BLaER1 treated with 17β-estradiol and CSF1 and Interleukin-3, amounts not matched to agents 10 nM and 100 nM (cell line): ENCODE measurements at regions not wholly inside any gene's neighbourhood (a gene's known extent, or its start where the extent isn't known, plus 50 kb on each side); places are given as distances from the start of the nearest gene placed in this dataset.

Source experiments
- H3K27ac ChIP-seq, 11 experiments: shearing (Covaris generic); formaldehyde crosslinking; 2 replicates each; pipeline ENCODE4 v1.8.1; 2022
- H3K27me3 ChIP-seq, 11 experiments: shearing (Covaris generic); formaldehyde crosslinking; 2 replicates each; pipeline ENCODE4 v1.8.1; 2022
- H3K36me3 ChIP-seq, 11 experiments: shearing (Covaris generic); formaldehyde crosslinking; 2 replicates each; pipeline ENCODE4 v1.8.1; 2022
- H3K4me1 ChIP-seq, 10 experiments: shearing (Covaris generic); formaldehyde crosslinking; 2 replicates each; pipeline ENCODE4 v1.8.1; 2022
- H3K4me2 ChIP-seq, 11 experiments: shearing (Covaris generic); formaldehyde crosslinking; 2 replicates each; pipeline ENCODE4 v1.8.1; 2022
- H3K4me3 ChIP-seq, 10 experiments: shearing (Covaris generic); formaldehyde crosslinking; 2 replicates each; pipeline ENCODE4 v1.8.1; 2022
- H3K9ac ChIP-seq, 11 experiments: shearing (Covaris generic); formaldehyde crosslinking; 2 replicates each; pipeline ENCODE4 v1.8.1; 2022
- H3K9me3 ChIP-seq, 11 experiments: shearing (Covaris generic); formaldehyde crosslinking; replicated peaks in 1 of 11; 2 replicates each; pipeline ENCODE4 v1.8.1; 2022
- H4K20me1 ChIP-seq, 11 experiments: shearing (Covaris generic); formaldehyde crosslinking; 2 replicates each; pipeline ENCODE4 v1.8.1; 2022
- Cebpa-rat ChIP-seq, 11 experiments: shearing (Covaris generic); IDR thresholded peaks; 2 replicates each; pipeline ENCODE4 v1.8.1; 2022

GRCh38 chrX:99887918-99888317, 522.2 kb downstream of the PCDH19 start:
- no peaks in the 10 kb centered on the region for H3K36me3 ChIP-seq
- H3K4me1 ChIP-seq: no peaks in the 10 kb centered on the region
- peaks cover 0 to 8% (median 0%) of the 10 kb centered on the region in 11 experiments; a peak in 3 of 22 replicates for H3K9me3 ChIP-seq
- H3K4me2 ChIP-seq: no peak overlapping the region
- H3K27me3 ChIP-seq: peaks cover 51 to 97% (median 90%) of the 10 kb centered on the region in 11 experiments
- no peak overlapping the region for H3K9ac ChIP-seq
- no peak overlapping the region for H3K27ac ChIP-seq
- H4K20me1 ChIP-seq: no peaks in the 10 kb centered on the region; a peak in 1 of 22 replicates
- no peak overlapping the region for H3K4me3 ChIP-seq
- TF ChIP-seq Cebpa-rat (IDR thresholded peaks at IDR 0.05): no peak

DNA sequence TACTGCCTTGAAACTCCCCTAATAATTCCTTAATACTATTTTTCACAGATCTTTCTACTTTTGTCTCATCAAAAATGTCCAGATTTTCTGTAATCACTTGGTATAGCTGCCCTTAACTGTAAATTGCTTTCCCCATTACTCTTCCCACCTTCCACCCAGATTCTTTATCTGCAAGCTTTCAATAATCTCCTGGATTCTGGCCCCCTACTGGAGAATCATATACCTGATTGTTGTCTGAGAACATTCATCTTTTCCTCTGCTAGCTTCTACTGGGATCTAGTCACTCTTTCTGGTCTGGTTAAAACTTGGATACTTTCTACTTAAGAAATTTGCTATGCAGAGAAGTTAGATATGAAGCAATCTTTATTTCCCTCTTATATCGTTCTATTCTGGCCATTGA, 552.6 kb downstream of the PCDH19 start:
- Histone ChIP-seq H3K4me3 (no peak overlapping the region), H3K4me1 (no peaks in the 10 kb centered on the region), H4K20me1 (0 out of 22 replicates have a peak, but pooled peaks cover 0 to 5% (median 0%) of the 10 kb centered on the region in 11 experiments), H3K4me2 (no peak overlapping the region), H3K9me3 (no peaks in the 10 kb centered on the region), H3K27ac (no peak overlapping the region), H3K27me3 (peaks cover 46 to 89% (median 71%) of the 10 kb centered on the region in 11 experiments), H3K9ac (no peak overlapping the region), H3K36me3 (no peaks in the 10 kb centered on the region)
- TF ChIP-seq Cebpa-rat (IDR thresholded peaks at IDR 0.05): no peak

DNA sequence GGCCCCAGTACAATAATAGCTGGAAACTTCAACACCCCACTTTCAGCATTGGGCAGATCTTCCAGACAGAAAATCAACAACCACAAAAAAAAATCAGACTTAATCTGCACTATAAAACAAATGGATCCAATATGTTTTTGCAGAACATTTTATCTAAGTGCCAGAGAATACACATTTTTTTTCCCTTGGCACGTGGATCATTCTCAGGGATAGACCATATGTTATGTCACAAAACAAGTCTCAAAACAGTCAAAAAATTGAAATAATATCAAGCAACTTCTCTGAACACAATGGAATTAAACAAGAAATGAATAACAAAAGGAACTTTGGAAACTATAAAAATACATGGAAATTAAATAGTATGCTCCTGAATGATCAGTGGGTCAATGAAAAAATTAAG, 576.3 kb downstream of the PCDH19 start:
- no peaks in the 10 kb centered on the region for H3K36me3 ChIP-seq
- no peak overlapping the region for H3K4me3 ChIP-seq
- H3K27ac ChIP-seq: no peak overlapping the region
- no peaks in the 10 kb centered on the region for H3K4me1 ChIP-seq
- H3K9me3 ChIP-seq: peaks cover 10 to 39% (median 20%) of the 10 kb centered on the region in 11 experiments; a peak in 20 of 22 replicates
- H4K20me1 ChIP-seq: no peaks in the 10 kb centered on the region
- H3K27me3 ChIP-seq: peaks cover 74 to 100% (median 98%) of the 10 kb centered on the region in 11 experiments
- no peak overlapping the region for H3K4me2 ChIP-seq
- TF ChIP-seq Cebpa-rat (IDR thresholded peaks at IDR 0.05): no peak
- no peak overlapping the region for H3K9ac ChIP-seq

GRCh38 chrX:99820197-99820596, 589.9 kb downstream of the PCDH19 start:
- H3K9me3 ChIP-seq: peaks cover 0 to 8% (median 0%) of the 10 kb centered on the region in 11 experiments; a peak in 2 of 22 replicates
- H3K4me2 ChIP-seq: no peak overlapping the region
- no peak overlapping the region for H3K27ac ChIP-seq

GRCh38 chrX:99800016-99800415, 610.1 kb downstream of the PCDH19 start:
- Histone ChIP-seq H3K4me2 (no peak overlapping the region), H3K36me3 (no peaks in the 10 kb centered on the region), H3K4me3 (no peak overlapping the region), H3K9me3 (peaks cover 24 to 38% (median 33%) of the 10 kb centered on the region in 11 experiments), H3K9ac (no peak overlapping the region), H3K4me1 (no peaks in the 10 kb centered on the region), H3K27me3 (peaks cover 11 to 76% (median 57%) of the 10 kb centered on the region in 11 experiments; a peak in 20 of 22 replicates), H4K20me1 (no peaks in the 10 kb centered on the region), H3K27ac (no peak overlapping the region)
- TF ChIP-seq Cebpa-rat (IDR thresholded peaks at IDR 0.05): no peak

More at GRCh38 chrX:99820197-99820596, 589.9 kb downstream of the PCDH19 start:
- Histone ChIP-seq H3K4me3 (no peak overlapping the region), H3K27me3 (peaks cover 42 to 80% (median 69%) of the 10 kb centered on the region in 11 experiments), H3K36me3 (no peaks in the 10 kb centered on the region), H4K20me1 (no peaks in the 10 kb centered on the region; a peak in 1 of 22 replicates), H3K9ac (no peak overlapping the region), H3K4me1 (no peaks in the 10 kb centered on the region)
- no peak for TF ChIP-seq Cebpa-rat (IDR thresholded peaks at IDR 0.05)

DNA sequence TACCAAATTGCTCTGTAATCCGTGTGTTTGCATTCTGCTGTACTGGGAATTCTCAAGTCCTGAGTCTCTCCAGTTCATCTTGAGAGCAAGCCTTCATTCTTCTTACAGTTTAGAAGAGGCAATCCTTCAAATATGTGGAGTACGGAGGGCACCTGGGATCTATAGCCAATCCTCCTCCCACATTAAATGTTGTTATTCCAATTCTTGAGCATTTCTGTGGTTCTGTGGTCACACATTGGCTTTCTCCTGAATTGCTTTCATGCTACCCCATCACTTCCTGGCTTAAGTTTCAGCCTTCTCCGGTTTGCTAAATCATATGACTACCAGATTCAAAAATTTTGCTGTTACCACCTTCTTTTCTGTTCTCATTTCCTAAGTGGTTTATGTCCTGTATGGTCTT, 611.1 kb downstream of the PCDH19 start:
- Histone ChIP-seq H3K27me3 (peaks cover 11 to 71% (median 46%) of the 10 kb centered on the region in 11 experiments; a peak in 20 of 22 replicates), H3K27ac (no peak overlapping the region), H4K20me1 (no peaks in the 10 kb centered on the region), H3K9me3 (peaks cover 26 to 45% (median 39%) of the 10 kb centered on the region in 11 experiments), H3K4me3 (no peak overlapping the region), H3K4me1 (no peaks in the 10 kb centered on the region), H3K36me3 (no peaks in the 10 kb centered on the region), H3K4me2 (no peak overlapping the region), H3K9ac (no peak overlapping the region)
- no peak for TF ChIP-seq Cebpa-rat (IDR thresholded peaks at IDR 0.05)

GRCh38 chrX:99795495-99795894, 614.6 kb downstream of the PCDH19 start:
- peaks cover 9 to 63% (median 42%) of the 10 kb centered on the region in 11 experiments; a peak in 21 of 22 replicates for H3K27me3 ChIP-seq
- H3K9me3 ChIP-seq: peaks cover 38 to 55% (median 51%) of the 10 kb centered on the region in 11 experiments
- TF ChIP-seq Cebpa-rat (IDR thresholded peaks at IDR 0.05): no peak
- no peak overlapping the region for H3K9ac ChIP-seq
- H3K27ac ChIP-seq: no peak overlapping the region
- no peak overlapping the region for H3K4me3 ChIP-seq
- no peaks in the 10 kb centered on the region for H4K20me1 ChIP-seq
- no peaks in the 10 kb centered on the region for H3K36me3 ChIP-seq
- H3K4me1 ChIP-seq: no peaks in the 10 kb centered on the region
- H3K4me2 ChIP-seq: no peak overlapping the region

GRCh38 chrX:99782516-99783040, 627.5 kb downstream of the PCDH19 start:
- Histone ChIP-seq H3K27ac (no peak overlapping the region), H3K4me2 (no peak overlapping the region), H3K36me3 (no peaks in the 10 kb centered on the region), H3K27me3 (peaks cover 63 to 100% (median 94%) of the 10 kb centered on the region in 11 experiments), H3K4me3 (no peak overlapping the region), H3K9ac (no peak overlapping the region), H3K9me3 (peaks cover 0 to 16% (median 10%) of the 10 kb centered on the region in 11 experiments; a peak in 13 of 22 replicates), H3K4me1 (no peaks in the 10 kb centered on the region), H4K20me1 (no peaks in the 10 kb centered on the region; a peak in 1 of 22 replicates)
- no peak for TF ChIP-seq Cebpa-rat (IDR thresholded peaks at IDR 0.05)

DNA sequence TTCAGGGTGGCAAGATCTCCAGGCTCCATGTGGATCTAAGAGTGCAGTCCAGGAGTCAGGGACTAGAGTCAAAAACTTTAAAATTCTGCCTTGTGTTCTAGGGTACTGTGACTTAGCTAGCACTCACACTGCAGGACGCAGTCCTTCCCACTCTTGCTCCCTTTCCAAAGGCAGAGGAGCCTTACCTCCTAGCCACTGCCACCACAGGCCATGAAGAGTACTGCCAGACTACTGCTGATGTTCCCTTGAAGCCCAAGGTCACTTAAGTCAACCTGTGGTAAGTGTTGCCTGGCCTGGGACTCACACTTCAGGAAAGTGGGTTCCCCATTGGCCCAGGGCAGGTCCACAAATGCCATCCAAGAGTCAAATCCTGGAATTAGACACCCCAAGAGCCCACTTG, 632.2 kb downstream of the PCDH19 start:
- Histone ChIP-seq H3K9ac (no peak overlapping the region), H3K4me1 (no peaks in the 10 kb centered on the region), H3K27ac (no peak overlapping the region), H3K4me2 (no peak overlapping the region), H3K4me3 (no peak overlapping the region), H4K20me1 (no peaks in the 10 kb centered on the region), H3K27me3 (peaks cover 77 to 100% (median 95%) of the 10 kb centered on the region in 11 experiments), H3K36me3 (no peaks in the 10 kb centered on the region), H3K9me3 (peaks cover 0 to 6% (median 0%) of the 10 kb centered on the region in 11 experiments; a peak in 2 of 22 replicates)
- no peak for TF ChIP-seq Cebpa-rat (IDR thresholded peaks at IDR 0.05)

DNA sequence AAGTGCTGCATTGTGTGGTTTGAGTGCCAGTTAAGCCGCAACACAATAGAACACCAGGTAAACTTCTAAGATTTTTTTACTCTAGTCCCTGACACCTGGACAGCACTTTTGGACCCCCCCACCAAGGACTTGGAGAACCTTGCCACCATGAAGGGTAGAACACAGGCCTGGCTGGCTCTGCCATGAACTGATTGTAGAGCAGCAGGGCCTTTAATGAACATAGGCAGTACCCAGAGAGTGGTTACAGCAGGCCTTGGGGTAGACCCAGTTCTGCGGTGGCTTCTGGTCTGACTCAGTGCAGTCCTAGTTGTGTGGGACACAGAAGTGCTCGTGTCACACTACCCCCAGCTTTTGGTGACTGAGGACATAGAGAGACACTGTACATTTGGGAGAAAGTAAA, 648.3 kb downstream of the PCDH19 start:
- Histone ChIP-seq H3K9ac (no peak overlapping the region), H3K27ac (no peak overlapping the region), H3K4me3 (no peak overlapping the region), H3K27me3 (peaks cover 46 to 100% (median 96%) of the 10 kb centered on the region in 11 experiments; a peak in 21 of 22 replicates), H4K20me1 (no peaks in the 10 kb centered on the region), H3K36me3 (no peaks in the 10 kb centered on the region), H3K4me2 (no peak overlapping the region), H3K9me3 (peaks cover 7 to 43% (median 23%) of the 10 kb centered on the region in 11 experiments; a peak in 19 of 22 replicates), H3K4me1 (no peaks in the 10 kb centered on the region)
- no peak for TF ChIP-seq Cebpa-rat (IDR thresholded peaks at IDR 0.05)
